Neural cell (in vitro differentiated cells): ENCODE measurements at regions not wholly inside any gene's neighbourhood (a gene's known extent, or its start where the extent isn't known, plus 50 kb on each side); places are given as distances from the start of the nearest gene placed in this dataset.

Experiments used
- CTCF ChIP-seq: fragments of 450-650 bp; IDR thresholded peaks from 2 replicates; pipeline ENCODE4 v1.5.1; 2014; ENCODE audit warnings: antibody characterized with exemption, mild to moderate bottlenecking, moderate library complexity; ENCODE audit not compliant: poor library complexity, severe bottlenecking
- EZH2 ChIP-seq: fragments of 200-600, 300-800 bp; shearing (Covaris generic), sonication (generic); IDR thresholded peaks from 2 replicates; pipeline ENCODE4 v1.6.1; 2014; ENCODE audit warnings: antibody characterized with exemption, low read length, borderline replicate concordance, mild to moderate bottlenecking; ENCODE audit not compliant: insufficient read depth, poor library complexity, severe bottlenecking
- POLR2AphosphoS5 ChIP-seq: IDR thresholded peaks from 2 replicates; pipeline ENCODE4 v1.6.1; 2012
- RAD21 ChIP-seq: fragments of 450-650 bp; conservative IDR thresholded peaks from 2 replicates; pipeline ENCODE4 v1.6.1; 2014; ENCODE audit warnings: antibody characterized with exemption, mild to moderate bottlenecking, moderate library complexity
- REST ChIP-seq: IDR thresholded peaks from 2 replicates; pipeline ENCODE4 v1.6.1; 2012; ENCODE audit warnings: borderline replicate concordance
- SMC3 ChIP-seq: fragments of 450-650 bp; conservative IDR thresholded peaks from 2 replicates; pipeline ENCODE4 v1.6.1; 2014; ENCODE audit warnings: antibody characterized with exemption, mild to moderate bottlenecking, moderate library complexity; ENCODE audit not compliant: poor library complexity

- TF ChIP-seq CTCF: peak; percentile 64
- TF ChIP-seq SMC3: peak; percentile 36
- TF ChIP-seq REST: no peak
- TF ChIP-seq EZH2: no peak
- peak; percentile 41 for TF ChIP-seq RAD21
- TF ChIP-seq POLR2AphosphoS5: no peak
Measured at GRCh38 chr6:129774697-129775447, 64.9 kb upstream of the ARHGAP18 start.
